Activated CD8-positive, alpha-beta T cell treated with anti-CD3 and anti-CD28 coated beads for 36 hours (primary cell): ENCODE measurements at regions not wholly inside any gene's neighbourhood (a gene's known extent, or its start where the extent isn't known, plus 50 kb on each side); places are given as distances from the start of the nearest gene placed in this dataset.

Source experiments
- ATAC-seq: fragments of 200-7000 bp; cut with Tn5 transposase; one replicate; pipeline ENCODE4 v1.10.0; 2021; ENCODE audit warnings: mild to moderate bottlenecking, moderate library complexity
- CTCF ChIA-PET: fragments of 350-600 bp; sonication (Branson Sonifier 250); formaldehyde crosslinking; loops from one replicate; lab custom pipeline; 2021; ENCODE audit warnings: antibody characterized with exemption; lab: Charles Lee
- POLR2A ChIA-PET: fragments of 350-600 bp; sonication (Branson Sonifier 250); formaldehyde crosslinking; loops from one replicate; lab custom pipeline; 2021; ENCODE audit warnings: antibody characterized with exemption; lab: Charles Lee
- DNase-seq: peaks from one replicate; pipeline ENCODE4 v3.0.0-alpha.2; 2020
- H3K27ac Mint-ChIP-seq: one replicate; pipeline ENCODE4 v1.8.0; 2021; ENCODE audit warnings: mild to moderate bottlenecking, mixed read lengths
- H3K27me3 Mint-ChIP-seq: one replicate; pipeline ENCODE4 v1.8.0; 2021; ENCODE audit warnings: mixed read lengths
- H3K36me3 Mint-ChIP-seq: one replicate; pipeline ENCODE4 v1.8.0; 2021; ENCODE audit warnings: low read depth, mixed read lengths
- H3K4me1 Mint-ChIP-seq: one replicate; pipeline ENCODE4 v1.8.0; 2021; ENCODE audit warnings: low read depth, mixed read lengths
- H3K4me3 Mint-ChIP-seq: one replicate; pipeline ENCODE4 v1.8.0; 2021; ENCODE audit warnings: mild to moderate bottlenecking, moderate library complexity, mixed read lengths
- H3K9me3 Mint-ChIP-seq: one replicate; pipeline ENCODE4 v1.8.0; 2021; ENCODE audit warnings: mixed read lengths
- CTCF ChIP-seq: fragments of 200-600 bp; IDR thresholded peaks from one replicate; pipeline ENCODE4 v1.8.0; 2022; ENCODE audit warnings: antibody characterized with exemption, mild to moderate bottlenecking
- intact Hi-C: fragments of 100-400 bp; cut with micrococcal nuclease; formaldehyde crosslinking; loops from one replicate; pipeline ENCODE4 v1.10.0; 2022

DNA sequence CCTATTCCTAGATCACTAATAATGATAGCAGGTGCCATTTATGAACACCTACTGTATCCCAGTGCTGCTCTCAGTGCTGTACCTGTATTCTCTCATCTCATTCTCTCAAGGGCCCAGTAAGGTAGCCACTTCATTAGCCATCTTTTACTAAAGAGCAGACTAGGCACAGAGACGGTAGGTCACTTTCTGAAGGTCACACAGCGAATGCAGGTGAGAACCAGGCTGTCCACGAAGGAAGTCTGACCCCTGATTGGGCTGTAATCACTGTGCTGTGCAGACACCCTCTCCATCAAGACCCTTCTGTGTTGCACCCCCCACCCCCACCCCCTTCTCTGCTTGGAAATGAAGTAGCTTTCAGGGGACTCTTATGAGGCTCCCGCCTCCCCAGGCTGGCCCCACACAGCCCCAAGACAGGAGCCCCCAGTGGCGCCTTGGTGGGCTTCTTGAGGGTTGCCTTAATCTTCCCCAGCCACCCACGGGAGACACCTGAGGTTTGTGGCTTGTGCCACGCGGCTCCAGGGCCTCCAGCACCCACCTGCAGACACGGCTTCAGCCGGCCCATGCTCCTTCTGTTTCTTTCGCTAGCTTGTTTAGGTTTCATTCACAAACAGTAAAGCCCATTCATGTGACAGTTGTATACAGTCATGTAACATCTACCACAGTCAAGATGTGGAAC, 81.7 kb upstream of the FAM20C start:
- ATAC-seq = no peak
- H3K4me1 Mint-ChIP-seq = no peaks in the 10 kb centered on the region
- H3K27me3 Mint-ChIP-seq = peaks cover 31% of the 10 kb centered on the region
- H3K36me3 Mint-ChIP-seq = no peaks in the 10 kb centered on the region
- no peak for DNase-seq
- H3K9me3 Mint-ChIP-seq = peaks cover 10% of the 10 kb centered on the region
- H3K4me3 Mint-ChIP-seq = no peak overlapping the region
- CTCF ChIA-PET = no interaction called here
- POLR2A ChIA-PET = no interaction called here
- H3K27ac Mint-ChIP-seq = no peak overlapping the region
- TF ChIP-seq CTCF = no peak
- intact Hi-C loops = no loop called here

- ChIA-PET CTCF (no interaction called here), POLR2A (no interaction called here)
- intact Hi-C loops = no loop called here
- DNase-seq (no peak), ATAC-seq (no peak)
- Mint-ChIP-seq H3K36me3 (no peaks in the 10 kb centered on the region), H3K9me3 (peaks cover 10% of the 10 kb centered on the region), H3K27ac (no peak overlapping the region), H3K27me3 (peaks cover 36% of the 10 kb centered on the region), H3K4me1 (no peaks in the 10 kb centered on the region), H3K4me3 (no peak overlapping the region)
- no peak for TF ChIP-seq CTCF
Observed at GRCh38 chr7:111591-111990, 80.8 kb upstream of the FAM20C start.

DNA sequence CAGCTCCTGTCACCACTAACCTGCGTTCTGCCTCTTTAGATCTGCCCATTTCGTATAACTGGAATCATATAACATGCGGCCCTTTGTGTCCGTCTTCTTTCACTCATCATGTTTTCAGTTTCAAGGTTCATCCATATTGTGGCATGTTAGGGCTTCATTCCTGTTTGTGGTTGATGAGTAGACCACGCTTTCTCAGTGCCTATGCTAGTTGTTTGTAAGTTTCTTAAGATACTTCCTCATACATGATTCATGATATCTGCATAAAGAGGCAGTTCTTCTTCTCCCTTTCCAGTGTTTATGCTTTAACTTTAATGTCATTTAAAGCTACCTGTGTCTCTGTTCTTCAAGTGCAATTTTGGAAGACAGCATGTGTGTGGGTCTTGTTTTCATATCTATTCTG, 79.5 kb upstream of the FAM20C start:
- H3K9me3 Mint-ChIP-seq = peaks cover 10% of the 10 kb centered on the region
- ChIA-PET POLR2A (no interaction called here), CTCF (no interaction called here)
- H3K27me3 Mint-ChIP-seq = peaks cover 35% of the 10 kb centered on the region
- H3K4me1 Mint-ChIP-seq = no peaks in the 10 kb centered on the region
- intact Hi-C loops = no loop called here
- no peaks in the 10 kb centered on the region for H3K36me3 Mint-ChIP-seq
- no peak for ATAC-seq
- DNase-seq = no peak
- H3K4me3 Mint-ChIP-seq = no peak overlapping the region
- H3K27ac Mint-ChIP-seq = no peak overlapping the region
- no peak for TF ChIP-seq CTCF

DNA sequence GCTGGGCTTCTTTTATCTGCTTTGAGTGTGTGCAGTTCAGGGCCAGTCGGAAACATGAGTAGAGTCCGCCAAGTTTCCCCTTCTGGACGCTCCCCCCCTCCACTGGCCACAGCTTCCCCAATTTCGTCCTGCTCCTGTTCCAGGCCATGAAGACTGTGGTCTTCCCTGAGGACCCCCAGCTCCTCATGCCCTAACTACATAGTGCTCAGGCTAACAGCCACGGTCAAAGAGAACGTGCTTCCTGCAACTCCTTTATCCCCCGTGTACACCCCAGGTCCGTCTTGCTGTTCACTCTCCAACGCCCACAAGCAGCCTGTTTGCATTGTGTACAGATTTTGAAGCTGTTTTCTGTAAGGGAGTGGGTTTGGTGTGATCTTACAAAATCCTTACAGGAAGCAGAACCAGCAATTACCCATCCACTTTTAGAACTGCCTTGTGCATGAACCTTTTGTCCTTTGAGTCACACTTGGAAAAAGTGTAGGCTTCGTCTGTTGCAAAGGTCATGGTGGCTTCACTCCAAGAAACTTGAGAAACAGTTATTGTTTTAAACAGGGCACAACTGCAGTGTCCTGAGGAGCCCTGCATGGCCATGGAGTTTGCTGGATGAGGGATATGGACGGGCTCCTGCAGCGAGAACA, 77.0 kb upstream of the FAM20C start:
- TF ChIP-seq CTCF = no peak
- CTCF ChIA-PET = no interaction called here
- Mint-ChIP-seq H3K36me3 (no peaks in the 10 kb centered on the region), H3K4me3 (no peak overlapping the region), H3K27ac (no peak overlapping the region), H3K27me3 (peaks cover 41% of the 10 kb centered on the region), H3K9me3 (peaks cover 10% of the 10 kb centered on the region), H3K4me1 (no peaks in the 10 kb centered on the region)
- POLR2A ChIA-PET = no interaction called here
- ATAC-seq (no peak), DNase-seq (no peak)
- intact Hi-C loops = no loop called here

DNA sequence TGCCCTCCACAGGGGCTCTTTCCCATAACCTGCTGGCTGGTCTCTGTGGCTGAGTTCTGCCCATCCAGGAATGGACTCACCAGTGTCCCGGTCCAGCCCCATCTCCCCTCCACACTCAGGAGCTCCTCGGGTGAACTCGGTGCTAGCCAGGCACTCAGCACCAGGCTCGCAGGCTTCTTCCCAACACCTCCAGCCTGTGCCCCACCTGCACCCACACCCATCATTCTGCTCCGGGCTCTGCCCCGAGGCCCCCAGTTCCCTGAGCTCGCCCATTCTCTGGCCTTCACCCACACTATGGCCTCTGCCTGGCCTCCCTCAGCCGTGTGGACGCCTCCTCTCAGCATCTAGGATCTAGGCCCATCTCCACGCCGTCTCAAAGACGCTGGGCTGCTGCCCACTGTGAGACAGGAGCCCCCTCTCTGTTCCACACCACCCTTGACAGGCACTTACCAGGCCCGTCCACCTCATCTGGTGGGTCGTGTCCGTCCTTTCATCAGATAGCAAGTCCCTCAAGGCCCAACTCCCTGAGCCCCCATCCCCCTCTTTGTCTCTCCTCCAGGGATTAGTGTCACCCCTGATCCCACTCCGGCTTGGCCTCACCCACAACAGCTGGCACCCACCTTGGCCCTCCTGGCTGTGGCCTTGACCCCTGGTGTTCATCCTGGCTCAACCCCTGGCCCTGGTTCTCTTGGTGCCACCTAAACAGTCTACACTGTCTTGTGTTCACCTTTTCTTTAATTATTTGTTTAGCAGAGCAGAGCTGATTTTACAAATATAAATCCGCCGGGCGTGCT, 76.0 kb upstream of the FAM20C start:
- intact Hi-C loops = no loop called here
- peaks cover 37% of the 10 kb centered on the region for H3K27me3 Mint-ChIP-seq
- no peak for ATAC-seq
- no peak overlapping the region for H3K27ac Mint-ChIP-seq
- no peaks in the 10 kb centered on the region for H3K4me1 Mint-ChIP-seq
- ChIA-PET POLR2A (no interaction called here), CTCF (no interaction called here)
- TF ChIP-seq CTCF = no peak
- no peak for DNase-seq
- no peaks in the 10 kb centered on the region for H3K36me3 Mint-ChIP-seq
- peaks cover 10% of the 10 kb centered on the region for H3K9me3 Mint-ChIP-seq
- no peak overlapping the region for H3K4me3 Mint-ChIP-seq
